Neural progenitor cell (in vitro differentiated cells): ENCODE measurements at regions not wholly inside any gene's neighbourhood (a gene's known extent, or its start where the extent isn't known, plus 50 kb on each side); places are given as distances from the start of the nearest gene placed in this dataset.

Experiments used
- DNase-seq: peaks from one replicate; pipeline ENCODE4 v3.0.0-alpha.2; 2016; ENCODE audit warnings: low spot score
- H2AFZ ChIP-seq: fragments of 200-600 bp; sonication (generic); replicated peaks from 2 replicates; pipeline ENCODE4 v1.6.1; 2016; ENCODE audit warnings: antibody characterized with exemption
- H3F3A ChIP-seq: fragments of 200-600 bp; sonication (generic); 2 replicates; pipeline ENCODE4 v1.6.1; 2016; ENCODE audit warnings: antibody characterized with exemption, low read depth
- H3K27ac ChIP-seq: fragments of 200-600 bp; sonication (generic); 2 replicates; pipeline ENCODE4 v1.5.1; 2016; ENCODE audit warnings: mild to moderate bottlenecking
- H3K27me3 ChIP-seq: fragments of 200-600 bp; sonication (generic); 2 replicates; pipeline ENCODE4 v1.6.1; 2016; ENCODE audit warnings: mild to moderate bottlenecking, moderate library complexity
- H3K36me3 ChIP-seq: fragments of 200-600 bp; sonication (generic); 2 replicates; pipeline ENCODE4 v1.5.1; 2016
- H3K4me1 ChIP-seq: fragments of 200-600 bp; sonication (generic); 2 replicates; pipeline ENCODE4 v1.6.1; 2016; ENCODE audit warnings: mixed run types
- H3K4me2 ChIP-seq: fragments of 200-600 bp; sonication (generic); 2 replicates; pipeline ENCODE4 v1.6.1; 2016
- H3K4me3 ChIP-seq: fragments of 200-600 bp; sonication (generic); 2 replicates; pipeline ENCODE4 v1.5.1; 2016
- H3K79me2 ChIP-seq: fragments of 200-600 bp; sonication (generic); 2 replicates; pipeline ENCODE4 v1.6.1; 2016; ENCODE audit warnings: low read depth
- H3K9ac ChIP-seq: fragments of 200-600 bp; sonication (generic); 2 replicates; pipeline ENCODE4 v1.6.1; 2016
- H3K9me3 ChIP-seq: fragments of 200-600 bp; sonication (generic); 2 replicates; pipeline ENCODE4 v1.5.1; 2016; ENCODE audit warnings: low read depth
- H4K20me1 ChIP-seq: fragments of 200-600 bp; sonication (generic); 2 replicates; pipeline ENCODE4 v1.6.1; 2016; ENCODE audit warnings: low read depth
- H3K27ac Mint-ChIP-seq: 3 replicates; pipeline ENCODE4 v1.8.0; 2021; ENCODE audit warnings: mixed read lengths
- H3K27me3 Mint-ChIP-seq: 2 replicates; pipeline ENCODE4 v1.8.0; 2022; ENCODE audit warnings: low read depth, mild to moderate bottlenecking, inconsistent platforms, moderate library complexity, mixed read lengths; ENCODE audit not compliant: insufficient read depth
- H3K36me3 Mint-ChIP-seq: 3 replicates; pipeline ENCODE4 v1.8.0; 2021; ENCODE audit warnings: mixed read lengths
- H3K4me1 Mint-ChIP-seq: 3 replicates; pipeline ENCODE4 v1.8.0; 2021; ENCODE audit warnings: mixed read lengths
- H3K4me3 Mint-ChIP-seq: 3 replicates; pipeline ENCODE4 v1.8.0; 2021; ENCODE audit warnings: mild to moderate bottlenecking, moderate library complexity, mixed read lengths
- H3K9me3 Mint-ChIP-seq: 3 replicates; pipeline ENCODE4 v1.8.0; 2020; ENCODE audit warnings: mixed read lengths
- EZH2 ChIP-seq: fragments of 200-600 bp; sonication (generic); IDR thresholded peaks from 2 replicates; pipeline ENCODE4 v1.6.1; 2017; ENCODE audit warnings: antibody characterized with exemption, mild to moderate bottlenecking, moderate library complexity
- EZH2phosphoT487 ChIP-seq: fragments of 200-600 bp; sonication (generic); IDR thresholded peaks from 2 replicates; pipeline ENCODE4 v1.6.1; 2017; ENCODE audit warnings: antibody characterized with exemption
- TF ChIP-seq, protein P1 (sequence below): fragments of 200-600 bp; sonication (generic); IDR thresholded peaks from 2 replicates; pipeline ENCODE4 v1.5.1; 2017; ENCODE audit warnings: antibody characterized with exemption, mild to moderate bottlenecking

DNA sequence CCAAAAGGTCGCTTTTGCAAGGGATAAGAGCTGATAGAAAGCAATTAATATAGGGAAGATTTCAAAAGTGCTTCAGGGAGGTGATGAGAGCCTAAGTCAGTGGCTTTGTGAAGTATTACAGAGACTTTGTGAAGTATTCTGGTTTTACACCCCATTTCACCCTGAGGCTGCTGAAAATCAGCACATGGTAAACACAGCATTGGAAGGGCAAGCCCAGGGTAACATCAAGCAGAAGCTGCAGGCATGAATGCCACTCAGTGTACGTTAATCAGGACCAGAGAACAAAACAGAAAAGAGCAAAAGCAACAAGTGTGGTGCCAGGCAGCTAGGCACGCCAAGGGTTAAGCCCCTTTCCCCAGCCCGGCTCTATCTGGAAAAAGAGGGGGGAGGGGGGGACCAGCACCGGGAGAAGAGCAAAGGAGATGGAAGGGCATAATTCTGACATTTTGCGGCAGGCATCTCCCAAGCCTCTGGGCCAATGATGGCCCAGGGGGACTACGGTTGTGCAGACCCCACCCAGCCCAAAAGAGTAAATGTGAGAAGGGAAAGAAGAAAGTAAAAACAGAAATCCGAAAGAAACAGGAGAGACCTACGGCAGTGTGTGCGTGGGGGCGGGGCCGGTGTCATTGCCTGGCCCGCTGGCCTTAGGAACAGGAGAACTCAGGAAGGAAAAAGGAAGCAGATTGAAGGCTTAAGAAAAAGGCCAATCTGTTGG is 58.9 kb downstream of the DHRS2 start:
- H2AFZ ChIP-seq, result peak overlapping the region; percentile 94
- Mint-ChIP-seq H3K4me1 (no peaks in the 10 kb centered on the region), H3K27me3 (peaks cover 2% of the 10 kb centered on the region), H3K9me3 (peaks cover 8% of the 10 kb centered on the region), H3K4me3 (no peak overlapping the region), H3K27ac (no peak overlapping the region), H3K36me3 (no peaks in the 10 kb centered on the region)
- no peak overlapping the region for H3K9ac ChIP-seq
- H3K4me3 ChIP-seq, result peak overlapping the region; percentile 51
- no peaks in the 10 kb centered on the region for H3K27me3 ChIP-seq
- no peak for TF ChIP-seq EZH2phosphoT487
- H3K27ac ChIP-seq, result no peak overlapping the region
- no peaks in the 10 kb centered on the region for H4K20me1 ChIP-seq
- H3F3A ChIP-seq, result no peaks in the 10 kb centered on the region
- H3K36me3 ChIP-seq, result no peaks in the 10 kb centered on the region
- peaks cover 6% of the 10 kb centered on the region for H3K4me1 ChIP-seq
- H3K9me3 ChIP-seq, result no peaks in the 10 kb centered on the region
- no peaks in the 10 kb centered on the region for H3K79me2 ChIP-seq
- peak overlapping the region; percentile 82 for H3K4me2 ChIP-seq
- peak; percentile 37 for DNase-seq

DNA sequence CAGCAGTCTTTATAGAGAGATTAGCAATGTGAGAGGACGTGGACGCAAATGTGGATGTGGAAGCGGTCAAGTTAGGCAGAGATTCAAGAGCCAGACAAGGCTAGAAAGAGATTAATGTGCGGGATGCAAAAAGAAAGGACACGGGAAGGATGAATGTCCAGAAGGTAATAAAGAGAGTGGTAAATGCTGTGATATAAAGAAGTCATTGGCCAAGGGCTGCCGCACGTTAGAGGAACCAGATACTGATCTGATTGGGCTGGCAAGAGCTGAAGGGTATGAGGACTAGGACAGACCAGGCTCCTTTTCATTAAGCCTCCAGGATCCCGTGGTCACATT is 59.5 kb downstream of the DHRS2 start:
- H3K4me1 Mint-ChIP-seq, result no peaks in the 10 kb centered on the region
- Histone ChIP-seq H3K4me3 (peak overlapping the region; percentile 51), H3F3A (no peaks in the 10 kb centered on the region), H3K36me3 (no peaks in the 10 kb centered on the region), H3K27me3 (no peaks in the 10 kb centered on the region), H3K27ac (no peak overlapping the region), H3K9me3 (no peaks in the 10 kb centered on the region), H3K4me1 (peaks cover 6% of the 10 kb centered on the region), H3K4me2 (peak overlapping the region; percentile 82), H2AFZ (peak overlapping the region; percentile 94), H3K9ac (no peak overlapping the region), H3K79me2 (no peaks in the 10 kb centered on the region), H4K20me1 (no peaks in the 10 kb centered on the region)
- peaks cover 2% of the 10 kb centered on the region for H3K27me3 Mint-ChIP-seq
- H3K4me3 Mint-ChIP-seq, result no peak overlapping the region
- peaks cover 6% of the 10 kb centered on the region for H3K9me3 Mint-ChIP-seq
- no peak for DNase-seq
- H3K36me3 Mint-ChIP-seq, result no peaks in the 10 kb centered on the region
- H3K27ac Mint-ChIP-seq, result no peak overlapping the region
- TF ChIP-seq EZH2phosphoT487 (no peak), EZH2 (no peak)
- TF ChIP-seq, protein P1, sequence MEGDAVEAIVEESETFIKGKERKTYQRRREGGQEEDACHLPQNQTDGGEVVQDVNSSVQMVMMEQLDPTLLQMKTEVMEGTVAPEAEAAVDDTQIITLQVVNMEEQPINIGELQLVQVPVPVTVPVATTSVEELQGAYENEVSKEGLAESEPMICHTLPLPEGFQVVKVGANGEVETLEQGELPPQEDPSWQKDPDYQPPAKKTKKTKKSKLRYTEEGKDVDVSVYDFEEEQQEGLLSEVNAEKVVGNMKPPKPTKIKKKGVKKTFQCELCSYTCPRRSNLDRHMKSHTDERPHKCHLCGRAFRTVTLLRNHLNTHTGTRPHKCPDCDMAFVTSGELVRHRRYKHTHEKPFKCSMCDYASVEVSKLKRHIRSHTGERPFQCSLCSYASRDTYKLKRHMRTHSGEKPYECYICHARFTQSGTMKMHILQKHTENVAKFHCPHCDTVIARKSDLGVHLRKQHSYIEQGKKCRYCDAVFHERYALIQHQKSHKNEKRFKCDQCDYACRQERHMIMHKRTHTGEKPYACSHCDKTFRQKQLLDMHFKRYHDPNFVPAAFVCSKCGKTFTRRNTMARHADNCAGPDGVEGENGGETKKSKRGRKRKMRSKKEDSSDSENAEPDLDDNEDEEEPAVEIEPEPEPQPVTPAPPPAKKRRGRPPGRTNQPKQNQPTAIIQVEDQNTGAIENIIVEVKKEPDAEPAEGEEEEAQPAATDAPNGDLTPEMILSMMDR, result no peak

DNA sequence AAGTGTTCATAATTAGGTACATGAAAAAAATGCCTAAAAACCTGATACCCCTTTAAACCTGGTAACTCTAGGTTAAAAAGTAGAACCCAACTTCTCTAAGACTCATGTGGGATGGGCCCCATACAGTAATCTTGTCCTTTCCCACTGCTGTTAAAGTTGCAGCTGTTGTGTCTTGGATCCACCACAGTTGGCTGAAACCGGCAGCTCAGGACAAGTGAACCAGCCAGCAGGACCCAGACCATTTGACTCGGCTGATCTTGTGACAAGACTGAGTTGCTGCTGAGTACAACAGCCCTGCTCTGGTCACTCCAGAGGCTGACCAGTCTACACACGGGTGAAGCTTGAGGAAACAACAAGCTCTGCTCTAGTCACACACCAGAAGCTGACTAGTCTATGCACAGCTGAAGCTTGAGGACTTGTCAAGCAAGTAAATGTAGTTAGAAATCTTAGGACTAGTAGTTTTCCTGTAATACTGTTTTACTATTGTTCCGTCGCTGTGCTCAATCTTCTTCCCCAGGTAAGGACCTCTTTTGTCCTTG is 60.6 kb downstream of the DHRS2 start:
- Histone ChIP-seq H3K27ac (no peak overlapping the region), H3K36me3 (no peaks in the 10 kb centered on the region), H3K9me3 (no peaks in the 10 kb centered on the region), H3F3A (no peaks in the 10 kb centered on the region), H3K4me1 (peaks cover 6% of the 10 kb centered on the region), H3K27me3 (no peaks in the 10 kb centered on the region), H3K4me2 (no peak overlapping the region), H4K20me1 (no peaks in the 10 kb centered on the region), H2AFZ (no peak overlapping the region), H3K79me2 (no peaks in the 10 kb centered on the region), H3K9ac (no peak overlapping the region), H3K4me3 (no peak overlapping the region)
- H3K27me3 Mint-ChIP-seq, result peaks cover 2% of the 10 kb centered on the region
- no peak overlapping the region for H3K27ac Mint-ChIP-seq
- H3K9me3 Mint-ChIP-seq, result peaks cover 4% of the 10 kb centered on the region
- no peaks in the 10 kb centered on the region for H3K36me3 Mint-ChIP-seq
- no peak overlapping the region for H3K4me3 Mint-ChIP-seq
- TF ChIP-seq, protein P1, result no peak
- no peak for TF ChIP-seq EZH2phosphoT487
- TF ChIP-seq EZH2, result no peak
- no peak for DNase-seq
- no peaks in the 10 kb centered on the region for H3K4me1 Mint-ChIP-seq

DNA sequence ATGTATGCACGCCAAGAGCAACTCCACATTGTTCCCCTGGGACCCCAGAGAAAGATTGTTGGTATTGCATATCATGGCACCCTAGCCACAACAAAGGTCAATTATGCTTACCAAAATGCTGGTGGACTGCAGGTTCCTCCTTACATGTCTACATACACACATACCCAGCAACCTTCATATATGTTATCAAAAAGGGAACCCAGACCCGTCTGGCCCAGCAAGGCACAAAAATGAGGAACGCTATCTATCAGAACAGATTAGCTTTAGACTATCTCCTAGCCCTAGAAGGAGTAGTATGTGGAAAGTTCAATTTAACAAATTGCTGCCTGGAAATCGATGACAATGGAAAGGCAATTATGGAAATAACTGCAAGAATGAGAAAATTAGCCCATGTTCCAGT is 61.5 kb downstream of the DHRS2 start:
- Histone ChIP-seq H3K9ac (no peak overlapping the region), H2AFZ (no peak overlapping the region), H3K4me3 (no peak overlapping the region), H3K36me3 (no peaks in the 10 kb centered on the region), H3F3A (no peaks in the 10 kb centered on the region), H3K9me3 (peaks cover 3% of the 10 kb centered on the region), H3K4me1 (peaks cover 6% of the 10 kb centered on the region), H3K27me3 (no peaks in the 10 kb centered on the region), H3K79me2 (no peaks in the 10 kb centered on the region), H3K4me2 (no peak overlapping the region), H4K20me1 (no peaks in the 10 kb centered on the region), H3K27ac (no peak overlapping the region)
- peaks cover 7% of the 10 kb centered on the region for H3K9me3 Mint-ChIP-seq
- no peak for DNase-seq
- no peaks in the 10 kb centered on the region for H3K4me1 Mint-ChIP-seq
- no peak overlapping the region for H3K4me3 Mint-ChIP-seq
- no peak overlapping the region for H3K27ac Mint-ChIP-seq
- peaks cover 2% of the 10 kb centered on the region for H3K27me3 Mint-ChIP-seq
- no peaks in the 10 kb centered on the region for H3K36me3 Mint-ChIP-seq
- no peak for TF ChIP-seq EZH2phosphoT487
- TF ChIP-seq, protein P1, result no peak
- TF ChIP-seq EZH2, result no peak
